Kidney (tissue), 13 donors: ENCODE measurements at regions not wholly inside any gene's neighbourhood (a gene's known extent, or its start where the extent isn't known, plus 50 kb on each side); places are given as distances from the start of the nearest gene placed in this dataset.
"Not testable (repeated sequence)": the region's sequence is repeated elsewhere in the genome, so short reads cannot be mapped to it uniquely, and the experiment has no call there.

Experiments
- DNase-seq, 5 donors: peaks; one replicate each; pipeline ENCODE4 v3.0.0-alpha.2; 2013 to 2020
- FAIRE-seq: peaks from 2 replicates; lab custom pipeline; 2012; peaks lifted over from hg19 to GRCh38; lab: Jason Lieb, UNC
- H3K27ac ChIP-seq, 2 donors: one replicate each; pipeline ENCODE4 v1.7.0; 2013; ENCODE audit warnings: low read depth in 2 of 2, low read length in 2 of 2, inconsistent platforms in 1 of 2
- H3K27me3 ChIP-seq: one replicate; pipeline ENCODE4 v1.7.1; 2013; ENCODE audit warnings: low read length, inconsistent platforms; ENCODE audit not compliant: control insufficient read depth, insufficient read depth
- H3K36me3 ChIP-seq, 3 donors: one replicate each; pipeline versions ENCODE4 v1.7.0 to v1.7.1; 2013; ENCODE audit warnings: low read length in 3 of 3, control low read depth in 1 of 3, inconsistent platforms in 1 of 3; ENCODE audit not compliant: insufficient read depth in 3 of 3, control insufficient read depth in 2 of 3
- H3K4me1 ChIP-seq, 3 donors: one replicate each; pipeline versions ENCODE4 v1.7.0 to v1.7.1; 2013; ENCODE audit warnings: low read length in 3 of 3, inconsistent platforms in 1 of 3, low read depth in 1 of 3; ENCODE audit not compliant: control insufficient read depth in 2 of 3, insufficient read depth in 2 of 3
- H3K4me3 ChIP-seq, 3 donors: one replicate each; pipeline versions ENCODE4 v1.7.0 to v1.8.1; 2013; ENCODE audit warnings: low read length in 3 of 3, control low read depth in 1 of 3, inconsistent platforms in 1 of 3
- H3K9ac ChIP-seq, 3 donors: one replicate each; pipeline versions ENCODE4 v1.7.0 to v1.7.1; 2013; ENCODE audit warnings: low read length in 3 of 3, control low read depth in 1 of 3, inconsistent platforms in 1 of 3
- H3K9me3 ChIP-seq, 3 donors: one replicate each; pipeline versions ENCODE4 v1.7.0 to v1.7.1; 2013; ENCODE audit warnings: low read length in 3 of 3, control low read depth in 1 of 3, inconsistent platforms in 1 of 3; ENCODE audit not compliant: control insufficient read depth in 2 of 3, insufficient read depth in 1 of 3
- CTCF ChIP-seq: IDR thresholded peaks from 3 replicates; pipeline ENCODE4 v1.5.1; 2012; ENCODE audit warnings: mild to moderate bottlenecking, moderate library complexity, borderline replicate concordance; ENCODE audit not compliant: insufficient read depth; ENCODE audit errors: extremely low read depth
- intact Hi-C: fragments of 100-400 bp; cut with DNase I; formaldehyde crosslinking; loops from one replicate; pipeline ENCODE4 v1.11.1; 2022
- donor health status: control.
- donor health status: control.
- donor health status: control.
- donor health status: control.
- donor health status: control.
- donor health status: DM: yes; HTN: yes; CAD: no.
- donor health status: Normal renal cell carcinoma (clear cell type).

GRCh38 chr7:82507365-82507975 is 63.9 kb upstream of the CACNA2D1 start:
- FAIRE-seq (no peak), DNase-seq (peak in 2 of 5 donors; percentile 2 to 33)
- H3K9me3 ChIP-seq, result no peaks in the 10 kb centered on the region
- no peaks in the 10 kb centered on the region for H3K27me3 ChIP-seq
- no peak overlapping the region for H3K9ac ChIP-seq
- no peaks in the 10 kb centered on the region for H3K4me1 ChIP-seq
- no peaks in the 10 kb centered on the region for H3K36me3 ChIP-seq
- intact Hi-C loops, result no loop called here
- no peak for TF ChIP-seq CTCF
- no peak overlapping the region for H3K27ac ChIP-seq
- peak overlapping the region in 1 of 3 donors; percentile 53 for H3K4me3 ChIP-seq

GRCh38 chr7:82506702-82507101 is 63.1 kb upstream of the CACNA2D1 start:
- no peak overlapping the region for H3K4me3 ChIP-seq
- DNase-seq (no peak), FAIRE-seq (no peak)
- no peaks in the 10 kb centered on the region for H3K36me3 ChIP-seq
- intact Hi-C loops, result no loop called here
- no peaks in the 10 kb centered on the region for H3K27me3 ChIP-seq
- no peak overlapping the region for H3K9ac ChIP-seq
- TF ChIP-seq CTCF, result no peak
- H3K27ac ChIP-seq, result no peak overlapping the region
- no peaks in the 10 kb centered on the region for H3K9me3 ChIP-seq
- no peaks in the 10 kb centered on the region for H3K4me1 ChIP-seq

- no peak overlapping the region for H3K4me3 ChIP-seq
- H3K9ac ChIP-seq, result no peak overlapping the region
- FAIRE-seq, result no peak
- H3K4me1 ChIP-seq, result no peaks in the 10 kb centered on the region
- intact Hi-C loops, result no loop called here
- peaks cover 0 to under 1% (median 0%) of the 10 kb centered on the region in 3 donors for H3K9me3 ChIP-seq
- no peaks in the 10 kb centered on the region for H3K36me3 ChIP-seq
- no peak overlapping the region for H3K27ac ChIP-seq
- no peaks in the 10 kb centered on the region for H3K27me3 ChIP-seq
- no peak for TF ChIP-seq CTCF
- no peak for DNase-seq
These were observed 62.6 kb upstream of the CACNA2D1 start for GRCh38 chr7:82506208-82506607.

- FAIRE-seq (no peak), DNase-seq (no peak)
- no peak overlapping the region for H3K27ac ChIP-seq
These were observed 57.8 kb upstream of the CACNA2D1 start for GRCh38 chr7:82501346-82501745.

GRCh38 chr7:82499546-82499945 is 56.0 kb upstream of the CACNA2D1 start:
- H3K4me1 ChIP-seq, H3K27ac ChIP-seq, intact Hi-C loops, H3K9me3 ChIP-seq, H3K4me3 ChIP-seq, H3K9ac ChIP-seq, H3K36me3 ChIP-seq, H3K27me3 ChIP-seq, FAIRE-seq: not testable (repeated sequence)
- DNase-seq, result peak in 1 of 5 donors; percentile 19

More at GRCh38 chr7:82501346-82501745, 57.8 kb upstream of the CACNA2D1 start:
- Histone ChIP-seq H3K9me3 (peaks cover 0 to 2% (median 0%) of the 10 kb centered on the region in 3 donors), H3K4me1 (no peaks in the 10 kb centered on the region), H3K27me3 (no peaks in the 10 kb centered on the region), H3K36me3 (no peaks in the 10 kb centered on the region), H3K4me3 (no peak overlapping the region), H3K9ac (no peak overlapping the region)
- TF ChIP-seq CTCF, result no peak
- intact Hi-C loops, result no loop called here
